Stimulated activated naive CD4-positive, alpha-beta T cell treated with Interleukin-2 at 50 U/mL for 16 hours (primary cell): ENCODE measurements at regions not wholly inside any gene's neighbourhood (a gene's known extent, or its start where the extent isn't known, plus 50 kb on each side); places are given as distances from the start of the nearest gene placed in this dataset.

Source experiments
- DNase-seq: peaks from one replicate; lab custom pipeline; 2025; lab: John Stamatoyannopoulos, UW

DNA sequence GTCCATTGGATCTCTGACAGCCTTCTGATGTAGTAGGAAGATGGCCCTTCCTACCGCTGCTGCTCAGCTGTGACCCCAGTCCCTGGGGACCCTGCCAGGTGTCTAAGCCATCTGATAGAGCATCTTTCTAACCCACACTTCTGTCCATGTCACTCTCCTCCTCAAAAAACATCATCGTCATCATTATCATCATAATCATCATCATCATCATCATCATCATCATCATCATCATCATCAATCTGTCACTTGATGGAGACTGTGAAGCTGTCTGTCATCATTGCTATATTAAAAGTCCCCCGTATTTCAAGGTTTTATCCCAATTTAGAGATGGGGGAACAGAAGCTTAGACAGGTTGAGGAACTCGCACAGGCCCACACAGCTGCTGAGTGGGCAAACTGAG, 75.1 kb upstream of the SLC6A11 start:
- DNase-seq = no peak

DNA sequence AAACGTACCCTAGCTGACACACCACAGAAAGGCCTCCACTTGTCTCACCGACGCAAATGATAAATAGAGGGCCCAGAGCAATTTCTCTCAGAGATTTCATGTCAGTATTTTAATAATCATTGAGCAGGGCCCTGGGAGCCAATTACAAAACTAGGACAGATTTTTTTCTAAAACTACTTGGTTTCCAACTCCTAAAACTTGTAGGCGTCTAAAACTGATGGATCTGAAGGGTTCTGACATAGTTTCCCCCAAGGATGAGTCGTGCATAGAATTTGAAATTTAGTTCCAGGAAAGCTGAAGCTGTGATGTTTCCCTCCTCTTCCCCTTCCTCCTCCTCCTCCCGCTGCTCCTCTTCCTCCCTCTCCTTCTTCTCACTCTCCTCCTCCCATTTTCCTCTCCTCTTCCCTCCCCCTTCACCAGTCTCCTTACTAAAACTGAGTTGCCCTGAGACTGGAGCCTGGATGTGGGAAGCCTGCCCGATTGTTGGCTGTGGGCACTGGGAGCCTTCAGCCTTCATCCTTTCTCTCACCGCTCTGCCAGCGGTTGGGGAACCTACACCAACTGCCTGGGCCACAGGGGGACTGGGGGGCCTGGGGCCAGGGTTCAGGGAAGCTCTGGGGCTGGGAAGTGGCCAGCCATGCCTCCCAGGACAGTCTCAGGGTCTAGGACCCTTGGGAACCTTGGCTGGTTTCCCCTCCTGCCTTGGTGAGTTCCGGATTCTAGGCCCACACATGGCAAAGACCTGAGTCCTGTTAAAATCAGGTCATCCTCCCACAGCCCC, 73.9 kb upstream of the SLC6A11 start:
- DNase-seq = no peak

DNA sequence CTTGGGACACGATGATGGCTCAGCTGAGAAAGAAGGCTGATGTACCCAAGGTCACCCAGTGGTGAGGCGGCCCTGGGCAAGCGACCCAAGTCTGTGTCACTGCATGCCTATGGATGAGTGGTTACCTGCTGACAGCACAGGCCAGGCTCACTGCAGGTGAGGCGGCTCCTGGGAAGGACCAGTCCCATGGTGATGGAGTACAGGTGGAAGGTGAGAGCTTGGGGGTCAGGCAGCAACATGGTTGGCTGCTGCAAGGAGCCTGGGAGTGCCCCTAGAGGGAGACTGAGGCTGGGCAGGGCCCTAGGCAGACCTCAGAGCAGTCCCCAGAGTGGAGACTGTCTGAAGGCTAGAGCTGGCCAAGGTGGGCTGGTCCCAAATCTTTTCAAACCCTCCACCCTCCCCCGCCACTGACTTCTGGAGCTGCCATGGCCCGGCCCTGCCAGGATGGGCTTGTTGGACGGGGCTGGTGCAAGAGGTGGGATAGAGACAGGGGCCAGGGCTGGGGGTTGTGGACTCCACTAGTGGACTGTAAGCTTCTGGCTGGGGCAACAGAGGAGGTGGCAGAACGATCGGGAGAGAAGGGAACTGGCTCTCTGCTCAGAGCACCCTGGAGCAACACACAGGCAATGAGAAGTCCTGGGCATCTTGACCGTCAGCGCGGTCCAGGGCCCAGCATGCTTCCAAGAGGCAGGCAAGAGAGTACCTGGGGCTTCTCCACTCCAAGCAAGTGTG, 72.5 kb upstream of the SLC6A11 start:
- DNase-seq = no peak

DNA sequence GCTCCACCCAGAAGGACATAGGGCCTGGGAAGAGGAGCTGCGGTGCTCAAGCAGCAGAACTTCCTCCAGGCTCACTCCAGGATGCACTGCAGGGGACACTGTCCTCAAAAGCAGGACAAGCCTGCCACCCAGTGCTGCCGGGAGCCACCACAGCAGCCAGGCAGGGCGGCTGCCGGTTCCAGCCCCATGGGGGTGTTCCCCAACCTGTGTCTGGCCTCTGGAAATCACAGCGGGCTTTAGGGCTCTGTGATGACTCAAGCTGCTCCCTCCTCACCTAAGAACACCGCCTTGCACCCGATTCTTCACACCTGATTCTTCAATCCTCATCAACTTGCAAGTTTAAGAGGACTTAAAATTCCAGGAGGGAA, 71.9 kb upstream of the SLC6A11 start:
- no peak for DNase-seq

- no peak for DNase-seq
Observed at GRCh38 chr3:10745392-10745791, 70.6 kb upstream of the SLC6A11 start.

DNA sequence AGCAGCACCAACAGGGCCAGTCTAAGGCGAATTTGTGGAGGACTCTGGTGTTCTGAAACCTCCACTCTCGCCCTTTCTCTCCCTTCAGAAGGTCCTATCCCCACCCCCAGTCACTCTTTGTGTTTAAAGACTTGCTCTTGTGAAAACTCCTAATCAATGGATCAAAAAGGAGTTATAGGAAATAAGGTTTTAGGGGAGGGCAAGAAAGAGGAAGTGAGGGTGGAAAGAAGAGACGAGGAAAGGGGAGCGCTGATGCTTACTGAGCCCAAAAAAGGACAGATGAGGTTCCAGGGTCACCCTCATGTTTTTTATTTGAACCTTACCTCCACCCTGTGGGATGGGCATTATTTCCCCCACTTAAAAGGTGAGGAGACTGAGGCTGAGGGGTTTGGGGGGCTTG, 70.0 kb upstream of the SLC6A11 start:
- no peak for DNase-seq

GRCh38 chr3:10746684-10747083, 69.3 kb upstream of the SLC6A11 start:
- no peak for DNase-seq

GRCh38 chr3:10747341-10747740, 68.7 kb upstream of the SLC6A11 start:
- DNase-seq = no peak

GRCh38 chr3:10748040-10748439, 68.0 kb upstream of the SLC6A11 start:
- no peak for DNase-seq

GRCh38 chr3:10753964-10754363, 62.1 kb upstream of the SLC6A11 start:
- DNase-seq = peak; percentile 3

DNA sequence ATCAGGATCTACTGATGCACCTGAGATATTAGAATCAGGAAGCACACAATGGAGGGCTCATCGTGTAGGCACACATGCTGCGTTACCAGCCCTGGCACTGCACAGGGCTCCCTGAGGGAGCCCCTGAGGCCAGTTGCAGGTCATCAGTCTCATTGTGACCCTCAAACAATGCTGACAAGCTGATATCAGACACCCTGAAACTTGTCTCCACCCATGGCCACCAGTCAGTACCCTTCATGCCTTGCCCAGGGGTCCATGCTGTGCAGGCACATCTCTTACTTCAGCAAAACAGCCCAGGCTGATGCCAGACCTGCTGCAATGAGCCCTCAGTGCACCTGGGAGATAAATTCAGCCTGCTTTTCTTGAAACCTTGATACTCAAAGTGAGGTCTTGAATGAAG, 59.5 kb upstream of the SLC6A11 start:
- no peak for DNase-seq

DNA sequence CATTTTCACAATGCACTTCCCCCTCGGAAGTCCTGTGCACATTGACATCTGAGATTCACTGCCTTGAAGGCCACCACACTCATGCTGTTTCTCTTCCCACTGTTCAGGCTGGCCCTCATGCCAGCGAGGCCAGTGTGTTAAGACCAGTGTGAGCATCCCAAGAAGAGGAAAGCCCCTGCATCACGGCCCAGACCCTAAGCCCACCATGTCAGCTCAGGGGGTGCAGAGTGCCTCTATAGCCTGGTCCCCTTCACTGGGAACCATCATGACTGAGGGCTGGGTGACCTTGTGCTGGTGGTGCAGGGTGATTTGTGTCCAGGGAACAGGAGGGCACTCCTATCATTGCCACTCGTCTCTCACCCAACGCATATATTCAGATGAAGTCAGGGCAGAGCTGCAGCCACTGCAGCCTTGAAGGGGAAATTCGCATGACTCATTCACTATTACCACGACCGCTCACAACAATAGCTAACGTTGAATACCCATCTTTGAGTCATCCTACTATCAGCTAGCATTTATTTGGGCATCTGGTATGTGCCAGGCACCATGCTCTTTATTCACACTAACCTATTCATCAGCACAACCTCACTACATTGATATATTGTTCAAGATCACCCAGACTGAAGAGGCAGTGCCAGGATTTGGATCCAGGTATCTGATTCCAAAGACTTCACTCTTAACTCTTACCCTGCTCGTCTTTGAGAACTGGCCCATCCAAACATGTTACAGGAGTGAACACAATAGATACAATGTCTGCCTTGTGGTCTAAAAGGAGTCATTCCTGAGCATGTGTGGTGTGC, 58.8 kb upstream of the SLC6A11 start:
- no peak for DNase-seq

GRCh38 chr3:10757821-10758130, 58.3 kb upstream of the SLC6A11 start:
- DNase-seq = no peak

GRCh38 chr3:10758304-10759037, 57.6 kb upstream of the SLC6A11 start:
- DNase-seq = peak; percentile 5

DNA sequence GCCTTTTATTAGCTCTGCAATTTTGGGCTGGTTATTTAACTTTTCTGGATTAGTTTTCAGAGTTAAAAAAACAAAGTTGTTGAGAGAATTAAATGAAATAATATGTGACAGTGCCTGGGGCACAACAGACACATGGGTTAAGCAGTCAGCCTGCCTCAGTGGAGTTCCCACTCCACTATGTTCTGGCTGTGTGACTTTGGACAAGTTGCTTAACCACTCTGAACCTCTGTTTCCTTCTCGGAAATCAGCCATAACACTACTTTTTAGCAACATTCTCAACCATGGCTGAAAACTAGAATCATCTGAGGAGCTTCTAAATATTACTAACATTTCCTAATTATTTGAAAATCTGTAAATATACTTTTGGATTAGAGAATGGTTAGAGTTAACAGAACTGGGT, 56.5 kb upstream of the SLC6A11 start:
- no peak for DNase-seq

GRCh38 chr3:10760199-10760598, 55.8 kb upstream of the SLC6A11 start:
- DNase-seq = no peak

- no peak for DNase-seq
Observed at GRCh38 chr3:10761583-10761982, 54.4 kb upstream of the SLC6A11 start.

DNA sequence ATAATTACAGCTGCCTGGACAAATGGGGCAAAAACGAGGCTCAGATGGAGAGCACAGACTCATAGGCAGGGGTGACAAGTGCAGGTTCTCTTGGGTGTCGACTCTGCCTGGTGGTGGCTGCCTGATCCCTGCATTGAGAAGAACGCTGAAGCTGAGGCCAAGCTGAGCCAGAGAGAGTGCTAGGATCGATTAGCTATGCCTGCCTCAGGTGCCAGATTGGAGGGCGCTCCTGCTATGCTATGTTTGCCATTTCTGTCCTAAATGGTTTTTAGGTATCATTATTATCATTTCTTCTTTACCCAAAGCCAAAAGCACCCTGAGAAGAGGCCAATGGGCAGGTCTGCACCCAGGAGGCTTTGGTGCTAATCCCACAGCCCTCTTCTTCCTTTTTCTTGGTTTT, 53.9 kb upstream of the SLC6A11 start:
- DNase-seq = no peak

GRCh38 chr3:10762611-10763247, 53.3 kb upstream of the SLC6A11 start:
- no peak for DNase-seq

DNA sequence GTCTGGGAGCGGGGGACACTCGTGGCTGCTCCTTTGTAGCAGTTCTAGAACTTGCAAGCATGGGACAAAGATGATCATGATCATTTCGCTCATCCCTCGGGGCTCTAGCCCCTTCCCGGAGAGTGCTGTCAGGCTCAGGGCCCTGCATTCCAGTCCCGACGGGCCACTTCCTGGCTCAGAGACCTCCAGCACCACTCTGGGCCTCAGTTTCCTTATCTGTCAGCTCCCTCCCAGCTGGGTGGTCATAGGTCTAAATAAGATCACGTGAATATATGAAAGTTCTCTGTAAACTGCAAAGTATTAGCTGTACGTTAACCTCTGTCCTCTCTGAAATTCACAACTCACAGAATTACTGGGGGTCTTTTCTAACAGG, 52.8 kb upstream of the SLC6A11 start:
- no peak for DNase-seq

DNA sequence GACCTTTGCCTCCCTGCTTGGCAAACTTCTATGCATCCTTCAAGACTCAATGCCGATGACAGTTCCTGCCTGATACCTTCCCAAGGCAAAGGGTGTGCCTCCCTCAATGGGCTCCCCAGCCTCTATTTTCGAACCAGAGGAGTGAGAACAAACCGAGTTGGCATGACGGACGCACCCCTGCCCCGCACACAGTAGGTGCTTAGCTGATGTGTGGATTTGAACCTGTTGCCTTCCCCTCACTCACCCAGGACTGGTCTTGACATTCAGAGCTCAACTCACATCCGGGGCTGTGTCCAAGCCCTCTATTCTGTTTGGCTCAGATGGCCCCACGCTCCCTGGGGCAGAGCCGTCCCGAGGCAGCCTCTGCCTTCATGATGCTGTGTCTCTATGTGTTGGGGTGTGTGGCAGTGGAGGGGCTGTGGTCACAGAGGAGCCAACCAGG, 52.2 kb upstream of the SLC6A11 start:
- DNase-seq = no peak
